Esophagus muscularis mucosa (tissue), 4 donors: ENCODE measurements at regions not wholly inside any gene's neighbourhood (a gene's known extent, or its start where the extent isn't known, plus 50 kb on each side); places are given as distances from the start of the nearest gene placed in this dataset.
A peak's percentile ranks its signal among the peaks of the same experiment; 100 is the strongest.

Experiments
- DNase-seq: peaks from one replicate; pipeline ENCODE4 v3.0.0-alpha.2; 2017; ENCODE audit errors: extremely low spot score
- H3K27ac ChIP-seq, 4 donors: fragments of 200-600 bp; sonication (generic); replicated peaks in 1 of 4; 1 replicate in 3 of 4; 2 replicates in 1 of 4; pipeline ENCODE4 v1.5.1; 2016 to 2019; ENCODE audit warnings: mild to moderate bottlenecking in 1 of 4
- H3K27me3 ChIP-seq, 4 donors: fragments of 200-600 bp; sonication (generic); one replicate each; pipeline versions ENCODE4 v1.5.1 to v1.6.0; 2016 to 2019
- H3K36me3 ChIP-seq, 4 donors: fragments of 200-600 bp; sonication (generic); one replicate each; pipeline ENCODE4 v1.5.1; 2016 to 2019
- H3K4me1 ChIP-seq, 4 donors: fragments of 200-600 bp; sonication (generic); one replicate each; pipeline ENCODE4 v1.5.1; 2016 to 2019
- H3K4me3 ChIP-seq, 4 donors: fragments of 200-600 bp; sonication (generic); 1 replicate in 2 of 4; 2 replicates in 2 of 4; pipeline ENCODE4 v1.5.1; 2016 to 2019; ENCODE audit warnings: mild to moderate bottlenecking in 4 of 4, moderate library complexity in 1 of 4
- H3K9me3 ChIP-seq, 4 donors: fragments of 200-600 bp; sonication (generic); 1 replicate in 3 of 4; 2 replicates in 1 of 4; pipeline ENCODE4 v1.5.1; 2016 to 2019
- EP300 ChIP-seq: sonication (generic); formaldehyde crosslinking; IDR thresholded peaks from one replicate; pipeline ENCODE4 v1.6.1; 2017; ENCODE audit warnings: antibody characterized with exemption
- POLR2A ChIP-seq: fragments of 450-650 bp; IDR thresholded peaks from one replicate; pipeline ENCODE4 v1.6.1; 2017; ENCODE audit warnings: antibody characterized with exemption, moderate library complexity, mild to moderate bottlenecking, low read depth
- POLR2AphosphoS5 ChIP-seq, 2 donors: sonication (generic); formaldehyde crosslinking; IDR thresholded peaks; one replicate each; pipeline ENCODE4 v1.6.1; 2017; ENCODE audit warnings: antibody characterized with exemption in 2 of 2
- WGBS: methylation state at CpG from one replicate; pipeline ENCODE4 v1.1.5; 2018; 5-methylcytosine and 5-hydroxymethylcytosine counted together
- intact Hi-C: fragments of 100-400 bp; cut with DNase I; formaldehyde crosslinking; loops from one replicate; pipeline ENCODE4 v1.15.1; 2023
- TF ChIP-seq, protein P1 (sequence below), 3 experiments: fragments of 200-600 bp in 2 of 3; fragments of 450-650 bp in 1 of 3; sonication (generic) in 2 of 3; IDR thresholded peaks; one replicate each; pipeline ENCODE4 v1.5.1; 2017 to 2019; ENCODE audit warnings: antibody characterized with exemption in 3 of 3, mild to moderate bottlenecking in 2 of 3, moderate library complexity in 1 of 3

DNA sequence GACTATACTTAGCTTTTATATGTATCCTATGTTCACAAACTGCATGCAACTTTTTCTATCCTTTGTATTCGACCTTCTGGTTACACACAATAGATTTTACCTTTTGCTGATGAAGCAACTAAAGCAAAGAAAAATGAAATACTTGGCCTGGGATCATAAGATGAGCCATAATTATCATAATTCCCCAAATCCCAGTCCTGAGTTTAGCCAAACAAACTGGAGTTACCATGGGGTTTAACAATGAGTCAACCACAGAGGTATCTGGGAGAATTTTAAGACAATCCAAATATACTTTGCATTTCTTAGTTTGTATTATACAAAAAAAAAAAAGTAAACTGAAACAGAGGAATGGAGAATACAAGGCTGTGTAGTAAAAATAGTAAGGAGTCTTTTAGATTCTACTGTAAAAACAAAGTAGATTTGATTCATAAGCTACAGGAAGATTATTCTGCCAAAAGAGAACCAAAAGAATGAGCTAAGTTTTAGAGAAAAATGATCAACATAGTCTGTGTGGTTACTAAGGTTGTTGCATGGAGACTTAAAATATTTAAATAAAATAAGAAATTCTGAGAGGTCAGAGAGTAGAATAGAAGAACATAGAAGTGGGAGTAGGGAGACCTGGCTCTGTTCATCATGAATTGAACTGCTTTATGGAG lies 60.4 kb upstream of the GORAB start:
- Histone ChIP-seq H3K9me3 (no peaks in the 10 kb centered on the region), H3K4me3 (no peak overlapping the region), H3K4me1 (peaks cover 0 to 10% (median 7%) of the 10 kb centered on the region in 4 donors), H3K27ac (peak overlapping the region in 1 of 4 donors; percentile 43), H3K36me3 (no peaks in the 10 kb centered on the region), H3K27me3 (no peaks in the 10 kb centered on the region)
- TF ChIP-seq POLR2A (no peak), POLR2AphosphoS5 (IDR thresholded peaks at IDR 0.05) (no peak), EP300 (no peak)
- TF ChIP-seq, protein P1, sequence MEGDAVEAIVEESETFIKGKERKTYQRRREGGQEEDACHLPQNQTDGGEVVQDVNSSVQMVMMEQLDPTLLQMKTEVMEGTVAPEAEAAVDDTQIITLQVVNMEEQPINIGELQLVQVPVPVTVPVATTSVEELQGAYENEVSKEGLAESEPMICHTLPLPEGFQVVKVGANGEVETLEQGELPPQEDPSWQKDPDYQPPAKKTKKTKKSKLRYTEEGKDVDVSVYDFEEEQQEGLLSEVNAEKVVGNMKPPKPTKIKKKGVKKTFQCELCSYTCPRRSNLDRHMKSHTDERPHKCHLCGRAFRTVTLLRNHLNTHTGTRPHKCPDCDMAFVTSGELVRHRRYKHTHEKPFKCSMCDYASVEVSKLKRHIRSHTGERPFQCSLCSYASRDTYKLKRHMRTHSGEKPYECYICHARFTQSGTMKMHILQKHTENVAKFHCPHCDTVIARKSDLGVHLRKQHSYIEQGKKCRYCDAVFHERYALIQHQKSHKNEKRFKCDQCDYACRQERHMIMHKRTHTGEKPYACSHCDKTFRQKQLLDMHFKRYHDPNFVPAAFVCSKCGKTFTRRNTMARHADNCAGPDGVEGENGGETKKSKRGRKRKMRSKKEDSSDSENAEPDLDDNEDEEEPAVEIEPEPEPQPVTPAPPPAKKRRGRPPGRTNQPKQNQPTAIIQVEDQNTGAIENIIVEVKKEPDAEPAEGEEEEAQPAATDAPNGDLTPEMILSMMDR (IDR thresholded peaks at IDR 0.05): no peak
- intact Hi-C loops: no loop called here
- WGBS: 44% methylated on average over 1 of the region's 1 CpG
- no peak for DNase-seq

DNA sequence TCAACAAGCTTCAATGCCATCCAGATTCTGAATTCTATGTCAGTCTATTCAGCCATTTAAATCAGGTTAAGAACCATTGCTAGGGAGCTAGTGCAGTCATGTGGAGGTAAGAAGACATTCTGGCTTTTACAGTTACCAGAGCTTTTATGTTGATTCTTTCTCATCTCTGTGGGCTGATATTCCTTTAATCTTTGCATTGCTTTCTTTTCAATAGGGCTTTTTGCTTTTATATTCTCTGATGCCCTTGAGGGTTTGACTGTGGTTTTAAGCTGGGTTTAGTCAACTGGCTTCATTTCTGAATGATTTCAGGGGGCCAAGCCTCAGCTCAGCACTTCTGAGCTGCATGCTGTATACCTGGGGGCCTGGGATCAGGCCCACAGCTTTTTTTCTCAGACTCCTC lies 51.0 kb upstream of the GORAB start:
- intact Hi-C loops: no loop called here
- H3K9me3 ChIP-seq: no peaks in the 10 kb centered on the region
- H3K4me3 ChIP-seq: no peak overlapping the region
- H3K27me3 ChIP-seq: no peaks in the 10 kb centered on the region
- TF ChIP-seq, protein P1 (IDR thresholded peaks at IDR 0.05): no peak
- TF ChIP-seq EP300 (no peak), POLR2AphosphoS5 (IDR thresholded peaks at IDR 0.05) (no peak), POLR2A (no peak)
- no peak for DNase-seq
- no peak overlapping the region for H3K27ac ChIP-seq
- no peaks in the 10 kb centered on the region for H3K4me1 ChIP-seq
- H3K36me3 ChIP-seq: no peaks in the 10 kb centered on the region
